ENCODE measurements at regions not wholly inside any gene's neighbourhood (a gene's known extent, or its start where the extent isn't known, plus 50 kb on each side); places are given as distances from the start of the nearest gene placed in this dataset.

DNA sequence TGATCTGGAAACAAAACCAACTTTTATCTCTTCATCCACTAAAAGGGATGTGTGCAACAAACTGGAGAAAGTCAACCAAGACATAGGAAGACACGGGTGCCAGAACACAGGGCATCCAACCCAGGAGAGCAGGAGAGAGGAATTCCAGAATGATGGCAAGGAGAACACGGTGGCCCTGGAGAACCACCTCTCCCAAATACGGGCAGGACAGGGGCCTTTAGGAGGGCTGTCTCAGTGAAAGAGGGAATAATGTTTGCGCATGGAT lies 93.4 kb upstream of the EGLN3 start:
- Histone ChIP-seq H3K27ac (ENCODE audit: control insufficient read depth, insufficient read depth, low read length) (no peak overlapping the region), H3K4me3 (ENCODE audit: control insufficient read depth in 2 of 3, extremely low read depth in 1 of 3, insufficient read depth in 2 of 3, low read depth in 1 of 3, low read length in 3 of 3) (no peak overlapping the region), H3K36me3 (ENCODE audit: control insufficient read depth in 2 of 2, extremely low read depth in 1 of 2, insufficient read depth in 2 of 2, low read length in 2 of 2) (no peaks in the 10 kb centered on the region), H3K9me1 (ENCODE audit: control insufficient read depth, extremely low read depth, insufficient read depth, low read length) (no peaks in the 10 kb centered on the region), H3K4me2 (ENCODE audit: control insufficient read depth, extremely low read depth, insufficient read depth, low read depth, low read length) (no peak overlapping the region), H4K20me1 (ENCODE audit: control insufficient read depth, extremely low read depth, insufficient read depth, low read length) (no peaks in the 10 kb centered on the region), H3K4me1 (ENCODE audit: control insufficient read depth, extremely low read depth, insufficient read depth, low read length) (peaks cover 16% of the 10 kb centered on the region), H3K27me3 (ENCODE audit: control insufficient read depth, extremely low read depth, insufficient read depth, low read length) (no peaks in the 10 kb centered on the region), H3K9me3 (ENCODE audit: control insufficient read depth, low read depth, low read length) (no peaks in the 10 kb centered on the region), H3K9ac (ENCODE audit: control insufficient read depth, extremely low read depth, insufficient read depth, low read length) (no peak overlapping the region), H3K79me2 (ENCODE audit: control insufficient read depth, insufficient read depth, low read length) (no peaks in the 10 kb centered on the region), H2AFZ (ENCODE audit: control insufficient read depth, low read length) (no peak overlapping the region)
- DNase-seq (ENCODE audit: low read depth, low spot score), result no peak
- TF ChIP-seq, protein P1, sequence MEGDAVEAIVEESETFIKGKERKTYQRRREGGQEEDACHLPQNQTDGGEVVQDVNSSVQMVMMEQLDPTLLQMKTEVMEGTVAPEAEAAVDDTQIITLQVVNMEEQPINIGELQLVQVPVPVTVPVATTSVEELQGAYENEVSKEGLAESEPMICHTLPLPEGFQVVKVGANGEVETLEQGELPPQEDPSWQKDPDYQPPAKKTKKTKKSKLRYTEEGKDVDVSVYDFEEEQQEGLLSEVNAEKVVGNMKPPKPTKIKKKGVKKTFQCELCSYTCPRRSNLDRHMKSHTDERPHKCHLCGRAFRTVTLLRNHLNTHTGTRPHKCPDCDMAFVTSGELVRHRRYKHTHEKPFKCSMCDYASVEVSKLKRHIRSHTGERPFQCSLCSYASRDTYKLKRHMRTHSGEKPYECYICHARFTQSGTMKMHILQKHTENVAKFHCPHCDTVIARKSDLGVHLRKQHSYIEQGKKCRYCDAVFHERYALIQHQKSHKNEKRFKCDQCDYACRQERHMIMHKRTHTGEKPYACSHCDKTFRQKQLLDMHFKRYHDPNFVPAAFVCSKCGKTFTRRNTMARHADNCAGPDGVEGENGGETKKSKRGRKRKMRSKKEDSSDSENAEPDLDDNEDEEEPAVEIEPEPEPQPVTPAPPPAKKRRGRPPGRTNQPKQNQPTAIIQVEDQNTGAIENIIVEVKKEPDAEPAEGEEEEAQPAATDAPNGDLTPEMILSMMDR (optimal IDR thresholded peaks at IDR 0.05 in 1 of 3, IDR thresholded peaks at IDR 0.05 in 1 of 3, conservative IDR thresholded peaks at IDR 0.05 in 1 of 3; ENCODE audit: extremely low read depth in 1 of 3, insufficient read depth in 2 of 3, low read length in 3 of 3), result no peak
- no peak for TF ChIP-seq EZH2 (IDR thresholded peaks at IDR 0.05; ENCODE audit: low read length)
- dilution Hi-C loops (cut with MboI; ENCODE audit: extremely low pct_ligation_motif_present, low sequenced_read_pairs), result no loop called here
- FAIRE-seq, result no peak

DNA sequence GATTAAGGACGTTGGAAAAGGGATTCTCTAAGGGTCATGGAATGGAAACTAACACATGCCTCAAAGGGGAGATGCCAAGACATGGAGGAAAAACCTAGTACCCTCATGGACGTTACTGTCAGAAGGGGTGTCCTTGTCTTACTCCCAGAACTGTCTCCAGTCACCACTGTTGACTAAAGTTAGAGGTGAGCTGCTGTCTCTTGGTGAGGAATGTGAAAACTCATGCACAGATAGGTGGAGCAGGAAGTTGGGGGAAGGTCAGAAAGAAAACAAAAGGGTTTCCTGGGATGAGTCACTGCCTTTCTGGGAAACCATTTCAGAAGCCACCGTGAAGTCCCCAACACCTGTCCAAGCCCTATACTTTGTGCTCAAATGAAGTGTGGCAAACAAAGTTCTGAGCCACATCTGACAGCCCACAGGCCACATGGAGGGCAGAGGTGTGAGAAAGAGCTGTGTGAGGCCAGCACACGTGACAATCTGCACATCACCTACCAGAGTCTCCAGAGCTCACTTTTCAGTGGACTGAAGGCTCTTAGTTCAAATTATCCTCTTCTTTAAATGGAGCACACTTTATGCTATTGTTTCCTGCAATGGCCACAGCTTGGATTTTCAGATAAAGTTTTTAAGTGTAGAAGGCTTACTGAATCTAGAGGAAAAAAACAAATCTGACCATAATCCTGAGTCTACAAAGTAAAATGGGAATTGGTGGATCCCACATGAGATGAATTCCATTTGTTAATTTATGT lies 92.9 kb upstream of the EGLN3 start:
- dilution Hi-C loops (cut with MboI; ENCODE audit: extremely low pct_ligation_motif_present, low sequenced_read_pairs), result no loop called here
- H3K36me3 ChIP-seq (ENCODE audit: control insufficient read depth in 2 of 2, extremely low read depth in 1 of 2, insufficient read depth in 2 of 2, low read length in 2 of 2), result no peaks in the 10 kb centered on the region
- no peaks in the 10 kb centered on the region for H3K27me3 ChIP-seq (ENCODE audit: control insufficient read depth, extremely low read depth, insufficient read depth, low read length)
- H3K27ac ChIP-seq (ENCODE audit: control insufficient read depth, insufficient read depth, low read length), result peak overlapping the region; percentile 22
- FAIRE-seq (peak; percentile 93), DNase-seq (ENCODE audit: low read depth, low spot score) (no peak)
- peak overlapping the region; percentile 62 for H3K4me2 ChIP-seq (ENCODE audit: control insufficient read depth, extremely low read depth, insufficient read depth, low read depth, low read length)
- TF ChIP-seq, protein P1 (optimal IDR thresholded peaks at IDR 0.05 in 1 of 3, IDR thresholded peaks at IDR 0.05 in 1 of 3, conservative IDR thresholded peaks at IDR 0.05 in 1 of 3; ENCODE audit: extremely low read depth in 1 of 3, insufficient read depth in 2 of 3, low read length in 3 of 3), result no peak
- TF ChIP-seq EZH2 (IDR thresholded peaks at IDR 0.05; ENCODE audit: low read length), result no peak
- no peak overlapping the region for H3K9ac ChIP-seq (ENCODE audit: control insufficient read depth, extremely low read depth, insufficient read depth, low read length)
- no peaks in the 10 kb centered on the region for H3K9me1 ChIP-seq (ENCODE audit: control insufficient read depth, extremely low read depth, insufficient read depth, low read length)
- H3K4me1 ChIP-seq (ENCODE audit: control insufficient read depth, extremely low read depth, insufficient read depth, low read length), result peaks cover 16% of the 10 kb centered on the region
- H3K4me3 ChIP-seq (ENCODE audit: control insufficient read depth in 2 of 3, extremely low read depth in 1 of 3, insufficient read depth in 2 of 3, low read depth in 1 of 3, low read length in 3 of 3), result no peak overlapping the region
- H3K9me3 ChIP-seq (ENCODE audit: control insufficient read depth, low read depth, low read length), result no peaks in the 10 kb centered on the region
- H2AFZ ChIP-seq (ENCODE audit: control insufficient read depth, low read length), result peak overlapping the region; percentile 83
- H3K79me2 ChIP-seq (ENCODE audit: control insufficient read depth, insufficient read depth, low read length), result no peaks in the 10 kb centered on the region
- H4K20me1 ChIP-seq (ENCODE audit: control insufficient read depth, extremely low read depth, insufficient read depth, low read length), result no peaks in the 10 kb centered on the region

Data from keratinocyte (primary cell).